HFFc6 (cell line): ENCODE measurements at regions not wholly inside any gene's neighbourhood (a gene's known extent, or its start where the extent isn't known, plus 50 kb on each side); places are given as distances from the start of the nearest gene placed in this dataset.

Experiments used
- DNase-seq: peaks from one replicate; pipeline ENCODE4 v3.0.0-alpha.2; 2018
- H3K27ac Mint-ChIP-seq: 2 replicates; pipeline ENCODE4 v1.8.0; 2020; ENCODE audit warnings: mild to moderate bottlenecking, mixed read lengths
- H3K27me3 Mint-ChIP-seq: 2 replicates; pipeline ENCODE4 v1.8.0; 2021; ENCODE audit warnings: mild to moderate bottlenecking, moderate library complexity, mixed read lengths; ENCODE audit not compliant: insufficient read depth
- H3K36me3 Mint-ChIP-seq: 2 replicates; pipeline ENCODE4 v1.8.0; 2021; ENCODE audit warnings: low read depth, mixed read lengths
- H3K4me1 Mint-ChIP-seq: 2 replicates; pipeline ENCODE4 v1.8.0; 2020; ENCODE audit warnings: low read depth, mixed read lengths
- H3K4me3 Mint-ChIP-seq: 2 replicates; pipeline ENCODE4 v1.8.0; 2020; ENCODE audit warnings: mild to moderate bottlenecking, moderate library complexity, mixed read lengths
- H3K9me3 Mint-ChIP-seq: 2 replicates; pipeline ENCODE4 v1.8.0; 2020; ENCODE audit warnings: mild to moderate bottlenecking, mixed read lengths
- CTCF ChIP-seq: fragments of 200-600 bp; sonication (generic); IDR thresholded peaks from 2 replicates; pipeline ENCODE4 v1.5.0; 2021; ENCODE audit warnings: antibody characterized with exemption, mild to moderate bottlenecking

GRCh38 chr4:184312126-184312525 is 94.5 kb upstream of the ENPP6 start:
- Mint-ChIP-seq H3K4me3 (no peak overlapping the region), H3K9me3 (no peaks in the 10 kb centered on the region), H3K27me3 (peaks cover 11% of the 10 kb centered on the region)

GRCh38 chr4:184310881-184311709 is 93.4 kb upstream of the ENPP6 start:
- TF ChIP-seq CTCF, result no peak
- peaks cover 9% of the 10 kb centered on the region for H3K27me3 Mint-ChIP-seq
- no peaks in the 10 kb centered on the region for H3K36me3 Mint-ChIP-seq
- no peak overlapping the region for H3K4me3 Mint-ChIP-seq
- H3K27ac Mint-ChIP-seq, result no peak overlapping the region
- no peak for DNase-seq
- no peaks in the 10 kb centered on the region for H3K9me3 Mint-ChIP-seq
- H3K4me1 Mint-ChIP-seq, result no peaks in the 10 kb centered on the region

More at GRCh38 chr4:184312126-184312525, 94.5 kb upstream of the ENPP6 start:
- DNase-seq, result no peak
- Mint-ChIP-seq H3K36me3 (no peaks in the 10 kb centered on the region), H3K4me1 (no peaks in the 10 kb centered on the region), H3K27ac (no peak overlapping the region)
- no peak for TF ChIP-seq CTCF

- no peak overlapping the region for H3K4me3 Mint-ChIP-seq
- TF ChIP-seq CTCF, result peak; percentile 31; the same call in 1 of the 2 replicates
Measured at GRCh38 chr4:184310171-184310567, 92.5 kb upstream of the ENPP6 start.

GRCh38 chr4:184309241-184310170 is 91.8 kb upstream of the ENPP6 start:
- no peaks in the 10 kb centered on the region for H3K9me3 Mint-ChIP-seq
- H3K4me3 Mint-ChIP-seq, result no peak overlapping the region
- no peak for DNase-seq
- no peaks in the 10 kb centered on the region for H3K4me1 Mint-ChIP-seq
- no peak overlapping the region for H3K27ac Mint-ChIP-seq
- peaks cover 9% of the 10 kb centered on the region for H3K27me3 Mint-ChIP-seq
- H3K36me3 Mint-ChIP-seq, result no peaks in the 10 kb centered on the region
- TF ChIP-seq CTCF, result no peak

More at GRCh38 chr4:184310171-184310567, 92.5 kb upstream of the ENPP6 start:
- DNase-seq, result no peak
- no peaks in the 10 kb centered on the region for H3K4me1 Mint-ChIP-seq
- peaks cover 9% of the 10 kb centered on the region for H3K27me3 Mint-ChIP-seq
- no peaks in the 10 kb centered on the region for H3K9me3 Mint-ChIP-seq
- no peak overlapping the region for H3K27ac Mint-ChIP-seq
- no peaks in the 10 kb centered on the region for H3K36me3 Mint-ChIP-seq

GRCh38 chr4:184306949-184307348 is 89.3 kb upstream of the ENPP6 start:
- DNase-seq, result peak; percentile 13
- no peaks in the 10 kb centered on the region for H3K4me1 Mint-ChIP-seq

More at GRCh38 chr4:184306949-184307348, 89.3 kb upstream of the ENPP6 start:
- no peaks in the 10 kb centered on the region for H3K36me3 Mint-ChIP-seq
- H3K27me3 Mint-ChIP-seq, result no peaks in the 10 kb centered on the region; the same call in 1 of the 2 replicates
- no peak for TF ChIP-seq CTCF
- no peaks in the 10 kb centered on the region for H3K9me3 Mint-ChIP-seq
- H3K4me3 Mint-ChIP-seq, result no peak overlapping the region
- no peak overlapping the region for H3K27ac Mint-ChIP-seq
